Fibroblast of skin of left quadriceps (primary cell): ENCODE measurements at regions not wholly inside any gene's neighbourhood (a gene's known extent, or its start where the extent isn't known, plus 50 kb on each side); places are given as distances from the start of the nearest gene placed in this dataset.

Experiments used
- DNase-seq, 2 experiments: peaks; one replicate each; pipeline ENCODE4 v3.0.0-alpha.2; 2013; ENCODE audit warnings: low read depth in 2 of 2

DNA sequence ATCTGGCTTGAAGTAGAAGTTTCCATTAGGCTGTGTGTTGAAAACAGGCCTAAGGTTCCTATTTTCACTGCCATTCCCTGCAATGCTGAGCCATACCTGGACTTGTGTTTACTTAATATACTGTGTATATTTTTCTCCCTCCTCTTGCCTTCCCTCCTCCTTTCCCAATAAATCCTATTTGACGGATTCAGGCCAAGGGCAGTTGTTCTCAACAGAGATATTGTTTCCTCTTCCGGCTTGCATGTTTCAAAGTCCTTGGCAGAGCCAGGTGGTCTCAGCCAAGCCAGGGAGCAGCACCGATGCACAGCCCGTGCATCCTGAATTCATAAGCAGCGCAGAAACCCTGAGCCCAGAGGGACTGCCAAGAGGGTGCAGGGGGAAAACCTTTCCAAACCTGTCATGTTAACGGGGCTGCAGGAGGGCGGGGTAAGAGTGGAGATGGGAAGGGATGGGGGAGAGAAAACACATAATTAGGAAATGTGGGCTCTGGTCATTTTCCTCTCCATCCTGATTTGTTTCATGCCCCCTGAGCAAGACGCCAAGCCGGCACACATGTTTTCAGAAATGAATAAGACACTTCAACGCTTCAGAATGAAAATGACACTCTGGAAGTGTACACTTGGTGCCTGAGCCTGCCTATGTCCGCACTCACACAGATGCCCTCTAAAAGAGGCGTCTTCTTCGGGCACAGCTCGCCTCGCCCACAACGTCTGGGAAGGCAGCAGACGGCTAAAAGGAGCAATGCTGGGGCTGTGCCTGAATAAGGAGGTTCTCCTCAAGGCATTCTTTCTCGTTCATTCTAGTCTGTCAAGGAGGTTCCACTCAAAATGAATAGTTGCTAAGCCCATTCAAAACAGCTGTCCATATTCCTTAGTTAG lies 149.3 kb upstream of the UBL3 start:
- DNase-seq, result no peak

DNA sequence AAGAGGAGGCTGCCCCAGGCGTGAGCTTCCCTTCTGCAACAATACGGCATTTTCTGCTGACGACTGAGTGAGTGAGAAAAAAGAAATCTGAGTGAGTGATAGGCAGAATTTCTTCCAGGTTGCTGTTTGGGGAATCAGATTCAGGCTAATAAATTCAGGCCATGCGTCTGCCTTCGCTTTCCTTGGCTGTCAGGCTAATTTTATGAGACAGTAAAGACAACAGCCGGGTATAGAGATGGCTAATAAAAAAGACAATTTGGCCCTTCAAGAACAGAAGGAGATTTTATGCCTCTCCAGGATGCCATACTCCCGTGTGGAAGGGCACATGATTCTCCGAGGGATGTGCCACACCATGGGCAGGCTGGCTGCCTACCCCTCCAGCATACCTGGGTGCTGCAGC lies 145.9 kb upstream of the UBL3 start:
- DNase-seq, result no peak

DNA sequence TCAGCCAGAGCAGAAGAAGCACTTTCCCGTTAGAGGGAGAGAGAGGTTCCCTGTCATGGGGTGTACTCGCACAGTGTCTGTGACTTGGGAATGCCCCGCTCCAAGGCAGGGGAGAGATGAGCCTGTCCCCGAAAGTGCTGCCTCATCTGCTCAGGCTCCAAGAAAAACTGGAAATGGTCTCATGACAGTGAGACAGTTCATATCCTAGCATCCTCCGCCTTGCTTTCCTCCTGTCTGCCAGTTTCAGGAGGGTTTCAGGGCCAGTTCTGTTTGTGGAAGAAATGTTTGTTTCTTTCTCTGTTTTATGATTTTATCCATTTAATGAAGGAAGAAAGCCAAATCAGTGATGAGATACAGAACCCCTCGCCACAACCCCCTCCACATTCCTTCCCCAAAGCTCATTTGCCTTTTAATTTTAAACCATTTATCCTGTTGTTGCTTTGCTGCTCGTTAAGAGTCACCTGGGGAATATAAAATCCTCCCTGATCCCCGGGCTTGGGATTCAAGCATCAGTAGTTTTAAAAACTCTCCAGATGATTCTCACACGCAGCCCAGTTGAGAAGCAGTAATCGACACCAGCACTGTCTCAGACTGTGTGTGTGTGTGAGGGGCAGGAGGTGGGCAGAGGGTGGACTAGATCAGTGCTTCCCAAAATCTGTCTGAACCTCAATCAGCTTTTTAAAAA lies 144.6 kb upstream of the UBL3 start:
- DNase-seq, result no peak

DNA sequence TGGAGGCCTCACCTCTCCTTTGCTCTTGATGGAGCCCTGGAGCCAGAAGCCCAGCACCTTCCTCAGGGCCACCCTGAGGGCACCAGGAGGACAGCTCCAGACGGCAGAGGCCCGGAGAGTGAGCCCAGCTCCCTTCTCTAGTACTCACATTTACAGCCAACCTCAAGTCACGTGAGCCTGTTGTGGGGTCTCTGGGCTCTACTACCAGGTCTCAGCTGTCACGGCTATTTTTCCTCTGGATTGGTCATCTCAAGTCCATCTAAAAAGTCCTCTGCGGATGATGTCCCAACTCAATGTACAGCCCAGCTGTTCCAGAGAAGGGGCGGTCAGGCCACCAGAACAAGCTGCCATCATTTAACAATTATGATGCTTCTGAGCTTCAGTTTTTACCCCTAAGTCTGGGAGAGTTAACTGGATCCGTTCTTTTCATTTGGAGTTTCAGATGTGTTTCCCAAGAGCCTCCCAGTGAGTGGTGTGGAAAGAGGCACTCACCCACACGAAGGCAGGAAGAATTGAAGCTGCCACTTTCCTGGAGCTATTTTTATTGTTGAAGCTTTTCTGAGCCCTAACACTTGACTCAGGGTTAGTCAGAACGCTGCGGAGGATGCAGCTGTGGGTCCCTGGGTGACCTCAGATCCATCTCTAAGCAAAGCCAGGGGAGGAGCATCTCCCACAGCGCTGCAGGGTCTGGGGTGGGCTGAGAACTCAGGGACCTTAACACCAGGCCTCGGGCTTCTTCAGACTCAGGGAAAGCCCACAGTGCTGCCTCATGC lies 143.5 kb upstream of the UBL3 start:
- DNase-seq, result peak in 1 of 2 experiments; percentile 32

DNA sequence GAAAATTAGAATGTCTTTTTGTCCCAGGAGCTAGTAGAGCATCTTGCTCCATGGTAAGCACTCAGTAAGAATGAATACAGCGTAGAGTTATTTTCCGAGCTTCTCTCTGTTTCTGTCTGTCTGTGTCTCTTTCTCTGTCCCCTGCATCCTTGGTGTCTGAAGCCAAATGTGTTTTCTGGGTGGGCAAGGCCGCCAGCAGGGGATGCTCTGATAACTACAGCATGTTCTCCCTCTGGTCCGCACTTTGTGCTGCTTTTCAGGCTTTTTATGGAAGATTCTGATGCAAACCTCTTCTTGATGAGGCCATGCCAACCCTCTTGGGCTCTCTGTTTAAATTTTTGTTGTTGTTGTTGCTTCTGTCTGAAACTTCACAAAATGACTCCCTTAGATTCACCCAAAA lies 142.8 kb upstream of the UBL3 start:
- DNase-seq, result no peak

DNA sequence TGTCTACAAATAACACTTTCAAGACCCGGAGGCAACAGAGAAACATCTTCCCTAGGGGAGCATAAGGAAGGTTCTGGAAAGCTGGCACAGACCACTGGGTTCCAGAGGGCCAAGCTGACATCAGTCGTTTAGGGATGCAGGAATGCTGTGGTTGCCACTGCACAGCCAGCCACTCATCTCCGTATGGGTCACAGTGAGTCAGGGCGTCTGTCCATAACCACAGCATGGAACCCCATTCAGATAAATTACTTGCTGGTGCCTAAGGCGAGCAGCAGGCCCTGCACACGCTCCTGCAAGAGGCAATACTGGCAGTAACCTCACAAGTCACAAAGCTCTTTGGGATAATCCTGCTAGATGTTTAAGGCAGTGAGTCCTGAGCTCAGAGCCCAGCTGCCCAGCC lies 140.9 kb upstream of the UBL3 start:
- peak; percentile 67 to 72 for DNase-seq

DNA sequence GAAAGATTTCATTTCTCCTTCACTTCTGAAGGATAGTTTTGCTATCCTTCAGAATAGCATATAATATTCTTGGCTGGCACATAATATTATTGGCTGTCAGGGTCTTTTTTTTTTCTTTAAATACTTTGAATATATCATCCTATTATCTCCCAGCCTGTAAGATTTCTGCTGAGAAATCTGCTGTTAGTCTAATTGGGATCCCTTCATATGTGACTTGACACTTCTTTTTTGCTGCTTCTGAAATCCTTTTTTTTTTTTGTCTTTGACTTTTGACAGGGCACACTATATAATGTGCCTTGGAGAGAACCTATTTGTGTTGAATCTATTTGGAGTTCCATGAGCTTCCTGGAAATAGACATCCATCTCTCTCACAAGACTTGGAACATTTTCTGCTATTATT lies 136.9 kb upstream of the UBL3 start:
- no peak for DNase-seq

DNA sequence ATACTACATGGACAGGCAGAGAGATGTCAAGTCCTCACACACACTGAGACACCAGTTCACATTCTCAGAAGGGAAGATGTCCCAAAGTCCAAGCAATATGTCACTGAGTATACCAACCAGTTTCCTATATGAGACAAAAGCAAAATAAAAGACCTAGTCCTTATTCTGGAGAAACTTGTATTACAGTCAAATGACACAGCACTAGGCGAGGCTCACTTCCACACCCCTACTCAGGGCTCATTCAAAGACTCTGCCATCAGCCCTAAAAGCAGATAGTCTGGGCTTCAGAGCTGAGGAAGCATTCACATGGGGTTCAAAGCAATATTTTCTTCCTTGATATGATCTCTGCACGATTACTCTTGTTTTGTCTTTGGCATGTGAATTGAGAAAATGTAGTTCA lies 129.9 kb upstream of the UBL3 start:
- DNase-seq, result no peak

DNA sequence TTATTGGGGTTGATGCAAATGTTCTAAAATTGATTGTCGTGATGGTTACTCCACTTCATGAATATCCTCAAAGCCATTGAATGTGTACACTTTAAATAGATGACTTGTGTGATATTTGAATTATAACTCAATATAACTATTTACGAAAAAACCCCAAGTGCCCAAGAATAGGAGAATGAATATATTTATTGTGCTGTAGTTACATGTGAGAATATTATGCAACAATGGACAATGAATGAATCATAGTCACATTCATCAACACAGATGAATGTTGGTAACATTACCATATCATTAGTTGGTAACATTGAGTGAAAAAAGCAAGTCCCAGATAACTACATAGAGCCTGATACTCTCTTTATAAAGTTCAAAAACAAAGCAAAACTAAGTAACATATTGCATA lies 127.8 kb upstream of the UBL3 start:
- no peak for DNase-seq

DNA sequence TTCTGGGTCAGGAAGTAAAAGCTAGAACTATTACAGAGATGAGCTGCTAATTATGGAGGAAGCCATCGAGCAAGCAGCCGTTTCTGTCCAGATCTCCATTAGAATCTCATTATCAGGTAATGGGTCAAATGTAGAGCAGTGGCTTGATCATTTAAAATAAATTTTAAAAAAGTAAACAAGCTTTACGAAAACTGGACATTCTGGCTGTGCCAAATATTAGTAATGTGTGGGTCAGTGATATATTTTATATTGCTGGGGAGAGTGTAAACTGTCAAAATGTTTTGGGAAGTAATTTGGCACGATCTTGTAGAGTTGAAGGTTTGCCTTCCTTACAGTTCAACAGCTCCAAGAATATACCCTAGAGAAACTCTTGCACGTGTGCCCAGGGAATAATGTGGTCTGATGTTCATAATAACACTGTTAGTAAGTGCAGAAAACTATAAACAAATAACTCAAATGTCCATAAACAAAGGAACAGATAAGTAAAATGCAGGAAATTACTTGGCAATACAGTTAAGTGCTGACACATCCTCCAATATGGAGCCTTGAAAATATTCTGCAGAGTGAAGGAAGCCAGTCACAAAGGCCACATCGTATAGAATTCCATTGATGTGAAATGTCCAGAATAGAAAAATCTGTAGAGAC lies 127.2 kb upstream of the UBL3 start:
- no peak for DNase-seq

DNA sequence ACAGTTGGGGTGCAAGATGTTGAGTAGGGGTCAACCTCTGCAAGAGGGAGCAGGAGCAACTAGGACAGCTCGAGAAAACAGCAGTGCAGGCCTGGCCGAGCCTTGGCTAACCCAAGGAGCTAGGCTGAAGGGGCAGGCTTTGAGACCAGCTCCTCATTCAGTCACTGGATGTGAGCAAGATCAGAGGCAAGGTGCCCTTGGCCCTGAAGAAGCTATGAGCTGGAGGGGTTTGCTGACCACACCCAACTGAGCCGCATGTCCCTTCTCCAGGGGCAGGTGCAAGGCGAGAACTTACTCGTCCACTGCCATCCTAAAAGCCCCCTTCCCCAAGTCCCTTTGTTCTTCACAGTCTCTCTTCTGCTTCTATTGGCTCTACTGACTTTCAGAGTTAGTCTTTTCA lies 126.1 kb upstream of the UBL3 start:
- no peak for DNase-seq

DNA sequence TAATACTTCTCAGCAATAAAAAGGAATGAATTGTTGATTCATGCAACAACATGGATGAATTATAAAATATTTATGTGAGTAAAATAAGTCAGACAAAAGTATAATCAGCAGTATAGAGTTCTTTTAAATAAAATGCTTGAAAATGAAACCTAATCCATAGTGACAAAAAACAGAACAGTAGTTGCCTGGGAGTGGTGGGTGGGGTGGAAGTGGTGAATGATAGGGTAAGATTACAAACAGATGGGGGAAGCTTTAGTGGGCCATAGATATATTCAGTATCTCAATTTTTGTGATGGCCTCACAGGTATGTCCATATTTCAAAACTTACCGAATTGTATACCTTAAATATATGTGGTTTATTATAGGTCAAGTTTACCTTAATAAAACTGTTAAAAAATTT lies 124.9 kb upstream of the UBL3 start:
- no peak for DNase-seq

DNA sequence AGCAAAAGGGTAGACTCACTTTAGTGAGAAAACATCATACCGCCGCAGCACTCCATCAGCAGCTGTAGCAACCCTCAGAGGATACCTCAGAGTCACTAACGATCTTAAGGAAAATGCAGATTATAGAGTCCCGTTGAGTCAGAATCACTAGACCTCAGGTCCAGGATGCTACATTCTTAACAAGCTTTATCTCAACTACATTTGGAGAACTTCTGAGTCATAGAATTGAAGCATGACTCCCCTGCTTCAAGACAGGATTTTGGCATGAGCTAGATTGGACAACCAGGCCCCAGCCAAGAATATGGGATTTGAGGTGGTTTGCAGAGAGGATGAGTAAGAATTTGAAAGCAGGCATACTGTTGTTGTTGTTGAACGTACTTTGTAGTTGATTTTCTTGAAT lies 118.9 kb upstream of the UBL3 start:
- peak; percentile 46 to 49 for DNase-seq

DNA sequence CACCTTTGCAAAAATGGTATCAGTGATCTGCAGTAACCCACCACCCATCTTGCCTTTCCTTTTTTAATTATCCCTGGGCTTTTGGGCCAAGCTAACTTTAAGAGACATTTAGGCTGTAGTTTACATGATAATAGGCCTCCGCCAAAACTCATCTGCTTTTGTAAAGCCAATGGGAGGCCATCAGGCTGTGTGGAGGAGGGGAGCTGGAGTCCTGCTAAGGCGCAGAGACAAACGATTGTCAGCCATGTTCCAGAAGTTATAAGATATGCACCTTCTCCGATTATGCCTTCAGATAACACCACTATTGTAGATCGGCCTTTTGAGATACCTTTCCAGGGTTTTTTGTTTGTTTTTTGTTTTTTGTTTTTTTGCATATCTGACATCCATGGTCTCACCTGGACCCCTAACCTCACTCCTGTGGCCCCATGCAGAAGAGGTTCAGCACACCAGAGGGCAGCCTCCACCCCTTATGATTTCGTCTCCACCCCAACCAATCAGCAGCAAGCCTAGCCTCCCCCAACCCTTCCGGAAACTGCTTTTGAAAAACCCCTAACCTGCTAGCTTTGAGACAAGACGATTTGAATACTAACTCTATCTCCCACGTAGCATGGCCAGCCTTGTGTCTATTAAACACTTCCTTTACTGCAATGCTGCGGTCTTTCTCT lies 113.9 kb upstream of the UBL3 start:
- no peak for DNase-seq

DNA sequence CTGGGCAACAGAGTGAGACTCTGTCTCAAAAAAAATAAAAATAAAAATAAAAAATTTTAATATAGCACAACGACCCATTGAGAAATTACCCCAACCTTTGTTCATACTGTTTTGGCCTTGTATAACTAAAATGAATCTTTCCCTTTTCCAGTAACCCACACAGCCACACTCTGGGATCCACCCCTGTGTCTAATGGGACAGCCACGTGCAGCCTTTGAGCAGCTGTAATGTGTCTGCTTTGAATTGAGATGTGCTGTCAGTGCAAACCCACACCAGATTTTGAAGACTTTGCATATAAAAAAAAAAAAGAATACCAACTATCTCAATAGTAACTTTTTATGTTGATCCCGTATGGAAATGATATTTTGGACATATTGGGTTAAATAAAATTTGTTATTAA lies 112.7 kb upstream of the UBL3 start:
- DNase-seq, result no peak

DNA sequence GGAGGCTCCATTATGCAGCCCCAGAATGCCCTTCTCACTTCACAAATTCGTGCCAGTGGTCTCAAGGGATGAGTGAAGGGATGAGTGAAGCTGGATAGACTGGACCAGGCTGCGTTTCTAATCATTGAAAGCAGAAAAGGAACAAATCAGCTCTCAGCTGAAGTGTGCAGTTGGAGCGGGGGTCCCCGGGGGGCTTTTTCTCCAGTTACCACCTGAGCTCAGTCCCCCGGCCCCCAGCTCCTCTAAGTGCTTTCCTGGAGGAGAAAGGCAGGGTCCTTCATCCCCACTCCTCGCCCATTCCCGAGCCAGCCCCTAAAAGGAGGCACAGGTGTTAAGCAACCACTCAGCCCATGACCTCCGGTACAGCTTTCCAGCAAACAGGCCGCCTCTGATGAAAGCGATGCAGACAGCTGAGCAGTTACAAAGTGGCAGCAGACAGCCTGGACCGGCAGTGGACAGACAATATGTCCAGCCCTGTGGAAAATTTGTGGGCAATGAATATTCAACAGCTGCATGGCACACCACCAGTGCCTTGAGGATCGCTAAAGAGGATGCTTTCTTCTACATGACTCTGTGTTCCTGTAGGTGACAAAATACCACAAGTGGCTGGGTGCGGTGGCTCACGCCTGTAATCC lies 110.7 kb upstream of the UBL3 start:
- no peak for DNase-seq

DNA sequence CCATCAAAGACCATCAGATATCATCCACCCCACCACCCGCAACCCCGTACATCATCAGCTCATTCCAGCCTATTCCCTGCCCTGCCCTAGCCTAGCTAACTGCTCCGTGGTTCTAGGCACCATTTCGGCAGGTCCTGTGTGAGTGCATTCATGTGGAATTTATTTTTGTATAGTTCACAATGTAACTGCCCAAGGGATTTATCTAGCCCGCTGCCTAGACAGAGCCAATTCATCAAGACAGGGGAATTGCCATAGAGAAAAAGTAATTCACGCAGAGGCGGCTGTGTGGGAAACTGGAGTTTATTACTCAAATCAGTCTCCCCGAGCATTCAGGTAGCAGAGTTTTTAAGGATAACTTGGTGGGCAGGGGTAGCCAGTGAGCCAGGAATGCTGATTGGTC lies 109.2 kb upstream of the UBL3 start:
- no peak for DNase-seq

DNA sequence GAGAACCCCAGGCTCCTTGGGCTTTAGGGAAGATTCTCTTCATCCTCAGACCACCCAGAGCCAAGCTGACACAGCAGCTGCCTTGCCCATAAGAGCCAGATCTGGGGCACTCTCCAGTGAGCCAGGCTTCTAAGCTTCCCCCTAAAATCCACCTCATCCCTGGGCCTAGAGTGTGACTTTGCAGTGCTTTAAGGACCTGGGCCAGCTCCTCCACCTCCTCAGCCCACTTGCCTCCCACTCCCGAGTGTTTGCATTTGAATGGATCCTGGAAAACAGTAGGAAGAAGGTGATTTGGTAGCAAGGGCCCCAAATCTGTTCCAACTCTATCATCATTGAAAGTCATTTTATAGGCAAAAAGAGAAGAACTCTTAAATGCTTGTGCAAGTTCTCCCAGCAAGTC lies 108.7 kb upstream of the UBL3 start:
- DNase-seq, result no peak

DNA sequence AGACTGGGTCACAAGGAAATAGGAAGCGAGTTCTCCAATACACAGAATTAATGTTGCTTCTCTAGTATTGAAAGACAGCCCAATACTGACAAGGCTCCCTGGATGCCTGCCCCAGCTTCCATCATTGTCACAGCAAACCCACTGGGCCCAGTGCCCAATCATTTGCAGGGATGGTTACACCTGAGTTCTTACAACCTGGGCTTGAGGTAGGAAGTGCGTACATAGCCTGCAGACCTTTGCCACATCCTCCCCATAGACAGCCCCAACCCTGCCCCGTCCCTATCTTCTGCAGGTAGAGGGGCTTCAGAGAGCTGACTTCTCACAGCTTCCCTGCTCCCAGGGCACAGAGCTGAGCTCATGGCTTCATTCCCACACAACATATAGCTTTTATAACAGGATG lies 108.1 kb upstream of the UBL3 start:
- DNase-seq, result no peak

DNA sequence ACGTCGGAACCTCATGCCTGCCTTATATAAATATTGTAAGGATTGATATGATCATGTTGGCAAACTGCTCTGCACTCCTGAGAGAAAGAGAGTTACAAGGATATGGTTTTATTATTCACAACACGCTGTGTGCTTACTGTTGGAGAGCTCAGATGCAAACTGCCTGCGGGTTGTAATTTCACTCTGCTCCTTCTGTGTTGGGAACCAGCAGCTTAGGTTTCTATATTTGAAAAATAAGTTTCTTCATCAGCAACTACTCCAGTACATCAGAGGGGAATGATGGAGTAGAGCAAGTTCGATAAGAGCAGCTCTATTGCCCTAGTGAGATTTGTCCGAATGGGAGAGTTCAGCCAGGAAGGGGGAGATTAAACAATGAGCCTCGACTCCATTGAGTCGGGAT lies 106.9 kb upstream of the UBL3 start:
- DNase-seq, result no peak

DNA sequence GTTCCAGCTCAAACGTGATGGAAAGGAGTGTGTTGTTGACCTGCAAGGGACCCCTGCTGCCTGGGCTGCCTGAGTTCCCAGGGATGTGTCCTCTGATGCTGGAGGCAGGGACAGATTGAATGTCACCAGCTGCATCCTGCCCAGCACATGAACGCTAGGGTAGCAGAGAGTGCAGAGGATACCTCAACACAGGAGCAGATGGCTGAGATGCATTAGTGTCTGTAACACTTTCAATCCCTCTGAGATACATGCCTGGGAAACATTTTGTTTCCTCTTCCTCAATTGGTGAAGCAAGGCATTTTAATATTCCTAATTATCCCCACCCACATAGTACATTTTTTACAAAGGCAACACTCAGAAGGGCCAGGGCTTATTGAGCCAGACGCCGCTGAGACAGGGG lies 106.4 kb upstream of the UBL3 start:
- no peak for DNase-seq
